ENCODE measurements at regions not wholly inside any gene's neighbourhood (a gene's known extent, or its start where the extent isn't known, plus 50 kb on each side); places are given as distances from the start of the nearest gene placed in this dataset.

DNA sequence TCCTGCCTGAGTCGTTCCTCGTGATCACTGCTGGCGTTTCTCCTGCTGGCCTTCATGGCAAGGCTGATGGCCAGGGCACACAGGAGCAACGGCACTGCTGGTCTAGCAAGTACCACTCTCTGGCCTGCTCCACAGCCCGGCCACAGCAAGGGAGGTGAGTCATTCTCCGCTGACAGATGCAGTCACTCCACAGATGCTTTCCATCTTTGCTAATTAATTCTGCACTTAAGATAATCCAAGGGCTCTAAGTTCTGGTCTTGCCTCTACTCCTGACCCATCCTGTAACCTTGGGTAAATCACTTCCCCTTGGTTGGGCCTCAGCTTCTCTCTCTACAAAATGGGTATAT is 244.4 kb downstream of the RPS24 start:
- DNase-seq, result no peak

DNA sequence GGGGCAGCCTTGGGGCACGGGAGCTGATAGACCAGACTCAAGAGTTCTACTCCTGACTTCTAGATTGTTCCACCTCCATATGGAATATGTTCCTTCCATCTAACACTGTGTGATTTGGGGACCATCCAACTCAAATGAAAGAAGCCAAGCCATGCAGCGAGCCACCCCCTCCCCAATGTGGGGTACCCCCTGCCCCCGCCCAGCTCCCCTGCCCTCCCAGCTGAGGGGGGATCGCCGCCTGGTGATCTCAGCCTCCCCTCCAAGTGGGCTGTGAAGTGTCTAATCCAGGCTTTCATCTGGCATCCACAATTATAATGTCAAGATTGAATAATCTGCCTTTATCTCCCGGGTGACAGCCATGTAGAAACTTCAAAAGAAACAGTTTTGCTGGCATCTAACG is 246.1 kb downstream of the RPS24 start:
- no peak for DNase-seq

DNA sequence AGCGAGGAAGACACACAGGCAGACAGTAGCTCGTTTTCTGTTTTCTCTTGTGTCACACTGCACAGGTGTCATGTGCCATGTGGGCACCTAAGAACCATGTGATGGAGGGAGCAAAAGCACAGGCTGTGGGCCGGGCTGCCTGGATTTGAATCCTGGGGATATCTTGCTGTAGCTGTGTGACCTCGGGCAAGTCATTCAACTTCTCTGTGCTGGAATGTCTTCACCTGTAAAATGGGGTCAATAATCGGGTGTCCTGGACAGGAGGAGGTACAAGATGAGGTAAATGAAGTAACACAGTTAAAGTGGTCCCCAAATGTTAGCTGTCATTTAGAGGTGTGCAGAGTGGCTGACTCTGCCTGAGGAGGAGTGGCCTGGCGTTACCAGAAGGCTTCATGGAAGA is 246.9 kb downstream of the RPS24 start:
- no peak for DNase-seq

DNA sequence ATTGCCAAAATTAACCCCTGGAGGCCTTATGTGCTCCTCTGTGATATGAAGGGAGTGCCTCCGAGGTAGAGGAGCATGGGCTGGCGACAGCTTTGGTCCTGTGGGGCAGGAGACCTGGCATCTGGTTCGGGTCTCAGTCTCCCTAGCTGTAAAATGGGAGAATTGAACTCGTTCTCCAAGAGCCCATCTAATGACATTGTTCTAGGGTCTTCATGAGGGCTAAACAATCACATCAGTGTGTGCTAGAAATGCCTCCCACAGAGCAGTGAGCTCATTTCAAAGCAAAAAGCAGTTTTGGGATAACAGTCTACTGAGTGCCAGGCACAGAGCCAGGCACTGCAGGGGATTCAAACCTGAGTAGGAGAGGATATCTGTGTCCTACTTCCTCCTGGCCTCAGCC is 248.0 kb downstream of the RPS24 start:
- no peak for DNase-seq

- no peak for DNase-seq
These were observed 249.5 kb downstream of the RPS24 start for GRCh38 chr10:78283069-78283682.

DNA sequence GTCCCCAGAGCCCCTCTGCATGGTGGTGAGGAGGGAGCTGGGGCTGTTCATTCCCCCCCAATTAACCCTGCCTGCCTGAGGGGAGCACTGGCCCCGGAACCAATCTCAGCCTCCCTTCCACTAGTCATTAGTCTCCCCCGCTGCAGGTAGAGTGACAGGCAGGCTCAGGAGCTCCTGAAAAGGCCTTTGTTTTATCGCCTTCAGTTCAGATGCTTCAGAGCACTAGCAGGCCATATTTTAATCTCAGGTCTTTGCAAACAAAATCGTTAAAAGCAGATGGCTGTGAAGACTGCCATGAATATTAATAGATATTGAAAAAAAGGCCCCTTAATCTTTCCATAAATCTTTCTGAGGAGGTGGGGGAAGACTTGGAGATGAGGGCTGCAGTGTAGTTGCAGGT is 250.7 kb downstream of the RPS24 start:
- DNase-seq, result no peak

- DNase-seq, result no peak
These were observed 251.6 kb downstream of the RPS24 start for GRCh38 chr10:78285226-78285625.

- no peak for DNase-seq
These were observed 252.5 kb downstream of the RPS24 start for GRCh38 chr10:78286186-78286585.

DNA sequence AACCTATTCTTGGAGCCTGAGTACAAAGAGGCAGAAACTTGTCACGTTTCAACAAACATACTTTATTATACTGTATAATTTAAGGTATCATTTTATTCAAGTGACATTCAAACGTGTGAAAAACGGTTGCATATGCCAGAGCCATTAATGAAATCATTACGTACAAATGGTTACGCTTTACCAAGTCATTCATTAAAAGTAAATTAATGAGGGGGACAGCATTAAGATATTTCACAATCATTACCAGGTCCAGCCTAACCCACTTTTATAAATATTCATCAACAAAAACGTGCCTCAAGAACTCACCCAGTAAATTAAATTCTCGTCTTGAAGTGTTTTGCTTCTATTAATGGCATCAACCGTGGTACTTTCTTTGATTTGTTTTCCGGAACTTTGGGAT is 253.0 kb downstream of the RPS24 start:
- DNase-seq, result no peak

DNA sequence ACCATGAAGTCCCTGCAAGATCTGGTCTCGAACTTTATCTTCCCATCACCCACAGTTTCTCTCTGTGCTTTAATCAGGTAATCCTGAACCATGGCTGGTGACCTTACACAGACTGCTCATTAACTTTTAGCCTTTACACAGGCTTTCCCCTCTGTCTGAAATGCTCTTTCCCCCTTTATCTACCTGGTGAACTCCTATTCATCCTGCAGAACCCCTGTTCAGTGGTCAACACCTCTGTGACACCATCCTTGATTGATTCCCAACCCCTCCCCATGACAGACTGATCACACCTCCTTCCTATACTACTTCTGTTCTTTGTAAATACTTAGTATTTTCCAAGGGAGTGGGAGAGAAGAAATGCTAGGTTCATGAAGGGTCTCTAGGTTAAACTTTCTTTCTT is 254.0 kb downstream of the RPS24 start:
- DNase-seq, result no peak

DNA sequence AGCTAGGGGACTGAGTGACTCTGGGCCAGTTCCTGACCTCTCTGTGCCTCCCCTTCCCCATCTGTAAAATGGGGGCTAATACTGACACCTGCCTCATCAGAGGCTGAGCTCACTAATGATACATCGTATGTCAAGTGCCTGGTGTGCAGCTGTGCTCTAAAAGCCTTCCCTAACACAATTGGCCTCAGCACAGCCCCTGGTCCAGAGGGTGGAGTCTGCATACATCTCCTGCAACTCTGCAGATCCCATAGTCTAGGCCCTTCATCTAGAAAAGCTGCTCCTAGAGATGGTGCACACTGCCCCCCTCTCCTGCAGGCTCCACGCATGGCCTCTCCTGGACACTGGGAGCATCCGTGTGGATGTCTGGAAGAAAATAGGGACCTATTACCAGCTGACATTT is 255.0 kb downstream of the RPS24 start:
- DNase-seq, result no peak

DNA sequence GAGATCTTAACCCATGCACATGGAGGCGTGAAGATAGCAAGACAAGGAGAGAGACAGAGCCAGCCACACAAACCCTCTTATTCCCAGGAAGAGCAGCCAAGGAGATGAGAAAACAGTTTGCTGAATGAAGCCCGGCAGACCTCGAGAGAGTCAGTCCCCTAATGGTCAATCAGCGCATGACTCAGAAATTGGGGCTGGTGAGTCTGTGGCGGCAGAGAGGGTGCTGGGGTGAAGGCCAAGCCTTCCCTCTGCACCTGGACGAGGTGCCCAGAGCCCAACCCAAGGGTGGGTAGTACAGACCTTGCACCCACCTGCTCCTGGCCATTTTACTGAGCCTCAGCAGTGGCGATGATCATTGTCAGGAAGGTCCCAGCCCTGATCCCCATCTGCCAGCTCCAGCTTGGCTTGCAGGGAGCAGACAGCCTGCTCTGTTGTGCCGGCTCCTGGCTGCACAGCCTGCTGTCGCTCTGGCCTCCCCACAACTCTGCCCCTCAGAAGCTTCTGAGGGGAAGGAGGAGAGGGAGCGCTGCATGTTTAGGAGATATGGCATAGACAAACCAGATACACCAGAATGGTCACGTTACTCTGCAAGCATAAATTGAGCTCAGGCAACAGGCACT is 256.6 kb downstream of the RPS24 start:
- DNase-seq, result no peak

DNA sequence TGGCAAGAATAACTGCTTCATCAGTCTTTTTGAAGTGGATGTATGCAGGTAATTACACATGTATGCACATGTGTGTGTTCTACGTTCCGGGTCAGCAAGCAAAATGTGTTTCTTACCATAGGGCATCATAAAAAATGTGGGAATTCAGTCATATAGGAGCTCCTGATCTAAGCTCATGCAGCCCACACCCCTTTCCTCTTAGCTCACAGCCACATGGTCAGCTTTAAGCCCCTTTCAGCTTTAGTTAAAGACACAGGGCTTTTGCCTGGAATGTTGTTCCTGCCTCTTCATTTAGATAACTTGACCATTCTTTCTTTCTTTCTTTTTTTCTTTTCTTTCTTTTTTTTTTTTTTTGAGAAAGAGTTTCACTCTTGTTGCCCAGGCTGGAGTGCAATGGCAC is 258.1 kb downstream of the RPS24 start:
- DNase-seq, result no peak

DNA sequence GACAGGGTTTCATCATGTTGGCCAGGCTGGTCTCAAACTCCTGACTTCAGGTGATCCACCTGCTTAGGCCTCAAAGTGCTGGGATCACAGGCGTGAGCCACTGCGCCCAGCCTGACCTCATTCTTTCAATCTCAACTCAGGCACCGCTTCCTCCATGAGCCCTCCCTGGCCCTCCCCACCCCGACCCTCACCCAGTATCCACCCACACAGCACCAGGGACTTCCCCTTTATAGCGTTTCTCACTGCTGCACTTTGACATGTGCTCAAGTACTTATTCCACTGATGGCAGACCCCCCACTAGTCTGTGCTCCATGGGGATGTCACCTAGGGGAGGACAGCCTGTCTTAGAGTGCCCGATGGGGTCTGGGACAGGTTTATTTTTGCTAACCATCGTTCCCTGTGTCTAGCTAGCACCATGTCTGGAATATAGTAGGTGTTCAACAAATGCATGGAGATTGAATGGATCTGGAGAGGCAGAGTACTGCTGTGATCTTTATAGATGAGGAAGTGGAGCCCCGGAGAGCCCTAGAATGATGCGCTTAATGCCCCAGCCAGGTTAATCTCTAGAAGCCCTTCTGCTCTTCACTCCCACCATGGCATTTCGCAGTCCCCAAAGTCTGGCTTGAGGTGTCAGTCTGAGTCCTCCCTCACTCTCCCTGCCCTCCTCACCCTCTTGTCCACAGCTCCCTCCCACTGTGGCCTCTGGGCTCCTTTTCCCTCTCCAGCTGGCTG is 258.8 kb downstream of the RPS24 start:
- no peak for DNase-seq

GRCh38 chr10:78292982-78293865 is 259.6 kb downstream of the RPS24 start:
- DNase-seq, result no peak

- no peak for DNase-seq
These were observed 261.6 kb downstream of the RPS24 start for GRCh38 chr10:78295242-78295641.

DNA sequence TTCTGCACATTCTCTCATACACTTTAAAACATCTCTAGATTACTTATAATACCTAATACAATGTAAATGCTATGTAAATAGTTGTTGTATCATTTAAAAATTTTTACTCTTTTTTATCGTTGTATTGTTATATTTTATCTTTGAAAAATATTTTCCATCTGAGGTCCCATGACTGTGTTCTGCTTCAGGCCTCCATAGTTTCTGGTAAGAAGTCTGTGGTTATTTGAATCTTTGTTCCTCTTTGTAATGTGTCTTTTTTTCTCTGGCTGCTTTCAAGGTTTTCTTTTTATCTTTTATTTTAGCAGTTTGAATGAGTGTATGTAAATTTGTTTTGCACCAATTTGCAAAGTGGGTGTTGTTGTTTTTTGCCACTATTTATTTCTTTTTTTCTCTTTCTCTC is 263.1 kb downstream of the RPS24 start:
- DNase-seq, result no peak

DNA sequence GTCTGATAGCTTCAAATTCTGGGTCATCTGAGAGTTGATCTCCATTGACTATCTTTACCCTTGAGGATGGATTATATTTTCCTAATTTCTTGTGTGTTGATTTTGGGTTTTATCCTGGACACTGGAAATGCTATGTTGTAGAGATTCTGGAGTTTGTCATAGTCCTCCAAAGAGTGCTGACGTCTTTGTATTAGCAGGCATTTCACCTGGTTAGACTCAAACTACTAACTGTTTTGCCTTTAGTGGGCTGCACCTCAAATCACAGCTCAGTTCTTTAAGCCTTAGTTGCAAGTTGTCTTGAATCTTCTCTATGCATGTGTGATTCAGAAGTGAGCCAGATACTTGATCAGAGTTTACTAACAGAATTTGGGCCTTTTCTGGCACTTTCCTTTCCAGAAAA is 264.3 kb downstream of the RPS24 start:
- no peak for DNase-seq

DNA sequence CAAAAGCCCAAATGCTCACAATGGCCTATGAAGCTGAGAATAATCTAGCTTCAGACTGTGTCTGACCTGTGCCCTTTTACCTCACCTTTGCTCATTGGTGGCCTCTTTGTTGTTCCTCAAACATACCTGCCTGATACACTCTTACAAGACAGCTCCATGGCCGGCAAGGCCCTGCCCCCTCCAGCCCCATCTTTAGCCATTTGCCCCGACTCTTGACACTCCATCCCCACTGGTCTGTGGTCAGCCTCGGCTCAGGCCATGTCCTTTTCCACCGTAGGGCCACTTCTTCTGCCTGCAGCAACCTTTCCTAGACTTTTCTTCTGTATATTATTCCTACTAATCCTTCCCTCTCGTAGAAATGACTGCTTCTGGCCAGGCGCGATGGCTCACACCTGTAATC is 265.2 kb downstream of the RPS24 start:
- DNase-seq, result no peak

GRCh38 chr10:78299851-78300468 is 266.3 kb downstream of the RPS24 start:
- DNase-seq, result no peak

- DNase-seq, result no peak
These were observed 266.9 kb downstream of the RPS24 start for GRCh38 chr10:78300526-78300925.

GRCh38 chr10:78301481-78301880 is 267.8 kb downstream of the RPS24 start:
- DNase-seq, result no peak

All from activated CD4-positive, CD25-positive, alpha-beta regulatory T cell treated with anti-CD3 and anti-CD28 coated beads, Interleukin-2, amount 50 U/mL, for 72 hours (primary cell).